C1 segment of cervical spinal cord (tissue), 14 donors: ENCODE measurements at regions not wholly inside any gene's neighbourhood (a gene's known extent, or its start where the extent isn't known, plus 50 kb on each side); places are given as distances from the start of the nearest gene placed in this dataset.

Experiments
- DNase-seq, 14 donors: peaks; one replicate each; lab custom pipeline; 2025; lab: John Stamatoyannopoulos, UW

DNA sequence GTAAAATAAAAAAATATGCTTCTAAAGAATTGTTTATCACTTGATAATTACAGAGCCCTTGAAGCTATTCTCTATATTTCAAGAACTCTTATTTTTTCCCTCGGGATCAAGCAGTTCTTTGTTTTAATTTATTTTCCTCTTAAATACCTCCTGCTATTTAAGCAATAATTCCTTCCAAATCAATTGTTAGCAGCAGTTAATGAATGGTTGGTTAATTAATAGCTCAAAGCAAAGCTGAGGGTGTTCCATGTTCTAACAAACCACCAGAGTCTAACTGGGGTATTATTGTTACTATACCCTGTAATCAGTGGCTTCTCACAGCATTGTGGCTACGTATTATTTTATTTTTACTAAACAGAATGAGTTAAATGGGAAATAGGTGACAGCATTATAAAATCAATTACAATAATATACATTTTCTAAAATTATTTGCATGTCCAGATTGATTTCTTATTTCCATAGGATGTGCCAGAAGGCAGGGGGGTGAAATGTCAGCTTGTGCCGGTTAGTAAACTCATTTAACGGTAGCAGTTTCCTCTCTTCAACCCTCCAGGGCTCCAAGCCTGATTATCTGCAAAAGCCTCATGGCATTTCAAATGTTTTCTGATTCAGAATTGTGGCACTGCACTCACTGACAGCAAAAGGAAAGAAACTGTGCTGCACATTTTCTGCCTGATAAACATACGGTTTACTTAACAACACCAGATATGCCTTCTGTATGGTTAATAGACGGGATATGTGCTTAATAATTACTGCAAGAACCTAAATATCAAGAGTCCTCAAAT lies 286.9 kb upstream of the EMCN start:
- DNase-seq: no peak

DNA sequence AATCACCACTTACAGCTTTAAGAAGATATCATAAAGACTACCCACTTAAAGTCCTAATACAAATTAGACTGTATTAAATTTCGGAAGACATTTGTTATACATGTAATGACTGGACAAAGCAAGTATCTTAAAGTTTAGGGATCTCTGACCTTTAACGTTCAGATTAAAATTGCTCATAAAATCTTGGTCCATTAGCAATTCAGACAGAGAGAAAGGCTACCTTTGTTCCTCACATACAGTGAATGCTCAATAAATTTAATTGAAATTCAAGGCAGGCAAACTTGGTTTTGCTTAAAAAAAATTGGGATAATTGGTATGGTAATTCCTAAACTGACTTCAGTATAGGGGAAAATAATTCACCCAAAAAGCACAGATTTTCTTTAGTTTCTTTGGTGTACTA lies 285.9 kb upstream of the EMCN start:
- DNase-seq: no peak

DNA sequence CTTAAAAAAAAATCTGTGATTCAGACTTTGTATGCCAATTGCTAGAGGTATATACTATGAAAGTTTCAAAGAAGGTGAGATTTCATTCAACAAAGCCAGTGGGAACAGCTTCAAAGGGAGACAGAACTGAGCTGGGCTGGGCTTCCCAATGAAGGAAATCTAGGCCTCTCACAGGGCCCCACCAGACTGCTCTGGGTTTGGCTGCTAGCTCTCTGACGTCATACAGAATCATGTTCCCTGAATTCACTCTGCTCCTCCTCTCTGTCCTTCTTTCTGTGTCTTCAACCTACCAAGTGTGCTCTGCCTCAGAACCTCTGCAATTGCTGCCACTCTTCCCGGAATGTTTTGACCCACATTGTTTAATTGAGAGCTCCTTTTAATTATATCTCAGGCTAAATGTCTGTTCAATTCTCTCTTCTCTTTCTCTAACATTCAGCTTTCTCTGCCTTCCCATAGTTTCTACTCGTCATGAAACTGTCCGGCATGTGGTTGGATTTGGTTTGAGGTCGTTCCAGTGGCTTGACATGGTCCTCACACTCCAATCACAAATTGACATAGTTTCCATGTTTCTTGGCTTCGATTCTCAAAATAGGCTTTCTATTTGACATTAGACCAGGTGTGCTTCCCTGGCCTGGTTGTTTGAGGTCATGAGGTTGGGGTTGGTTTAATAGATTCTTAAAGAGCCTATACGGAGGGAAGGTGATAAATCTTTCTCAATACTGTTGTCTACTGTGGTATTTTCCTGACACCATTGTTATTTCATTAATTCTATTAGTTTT lies 282.1 kb upstream of the EMCN start:
- no peak for DNase-seq

DNA sequence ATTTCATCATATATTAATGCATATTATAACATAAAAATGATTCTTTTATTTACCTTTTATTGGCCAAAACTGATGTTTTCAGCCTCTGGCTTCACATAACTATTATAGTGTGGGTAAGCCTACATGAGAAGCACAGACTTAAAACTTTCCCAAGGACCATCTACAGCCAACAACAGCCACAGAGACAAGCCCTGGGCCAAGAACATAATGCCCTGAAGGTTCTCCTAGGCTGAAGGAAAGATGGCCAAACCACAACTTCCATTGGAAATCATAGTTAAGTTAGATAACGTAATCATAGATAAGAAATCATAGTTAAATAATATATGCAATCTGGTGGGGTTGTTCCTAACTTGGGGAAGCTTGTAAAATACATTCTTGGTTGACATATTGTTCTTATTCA lies 280.0 kb upstream of the EMCN start:
- DNase-seq: no peak

DNA sequence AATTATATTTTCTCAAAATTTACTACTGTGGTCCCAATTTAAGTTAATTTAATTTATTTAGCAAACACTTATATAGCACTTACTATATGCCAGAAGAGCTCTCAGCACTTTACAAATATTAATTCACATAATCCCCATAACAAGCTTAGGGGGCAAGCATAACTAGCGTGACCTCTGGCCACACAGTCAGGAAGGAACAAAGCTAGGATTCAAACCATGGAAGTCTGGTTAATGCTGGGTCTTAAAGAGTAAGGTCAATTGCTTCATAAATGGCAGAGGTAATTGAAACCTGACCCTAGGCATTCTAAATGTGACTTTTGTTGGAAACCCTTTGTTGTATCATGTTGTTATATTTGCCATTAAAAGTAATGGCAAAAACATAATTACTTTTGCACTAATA lies 279.5 kb upstream of the EMCN start:
- DNase-seq: no peak

DNA sequence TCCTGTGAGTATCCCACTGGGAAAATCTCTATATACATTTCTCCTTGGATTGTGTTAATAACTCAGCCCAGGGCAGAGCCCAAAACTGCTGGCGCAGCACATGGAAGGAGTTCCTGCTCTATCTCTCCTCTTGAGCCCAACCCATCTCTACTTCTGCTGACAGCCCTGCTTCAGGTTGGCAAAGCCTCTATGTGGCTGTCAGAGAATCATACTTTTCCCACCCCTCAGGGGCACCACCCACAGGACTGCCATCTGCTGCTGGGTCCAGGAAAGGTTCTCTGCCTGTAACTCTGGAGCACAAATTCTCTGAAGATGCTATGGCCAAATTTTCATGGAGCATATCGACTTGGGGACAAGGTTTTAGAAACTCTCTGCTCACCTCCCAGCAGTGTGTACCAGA lies 278.5 kb upstream of the EMCN start:
- DNase-seq: peak in 2 of 14 donors; percentile 29 to 98

DNA sequence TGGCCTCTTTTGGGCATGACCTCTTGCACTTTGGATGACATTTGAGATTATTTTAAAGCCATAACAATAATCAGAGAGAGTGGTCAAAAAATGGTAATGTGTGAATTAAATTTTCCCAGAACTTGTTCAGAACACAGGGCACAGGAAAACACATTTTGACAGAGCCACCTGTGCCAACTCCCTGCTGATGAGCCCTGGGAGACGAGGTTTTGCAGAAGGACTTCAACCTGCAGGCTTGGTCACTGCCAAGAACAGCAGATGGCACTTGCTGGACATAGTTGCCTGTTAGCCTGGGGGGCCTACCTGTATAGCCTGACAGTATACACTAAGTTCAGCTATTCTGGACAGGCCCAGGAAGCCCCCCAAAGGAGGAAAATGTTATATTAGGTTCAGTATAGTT lies 277.8 kb upstream of the EMCN start:
- peak in 3 of 14 donors; percentile 26 to 99 (median 37) for DNase-seq

DNA sequence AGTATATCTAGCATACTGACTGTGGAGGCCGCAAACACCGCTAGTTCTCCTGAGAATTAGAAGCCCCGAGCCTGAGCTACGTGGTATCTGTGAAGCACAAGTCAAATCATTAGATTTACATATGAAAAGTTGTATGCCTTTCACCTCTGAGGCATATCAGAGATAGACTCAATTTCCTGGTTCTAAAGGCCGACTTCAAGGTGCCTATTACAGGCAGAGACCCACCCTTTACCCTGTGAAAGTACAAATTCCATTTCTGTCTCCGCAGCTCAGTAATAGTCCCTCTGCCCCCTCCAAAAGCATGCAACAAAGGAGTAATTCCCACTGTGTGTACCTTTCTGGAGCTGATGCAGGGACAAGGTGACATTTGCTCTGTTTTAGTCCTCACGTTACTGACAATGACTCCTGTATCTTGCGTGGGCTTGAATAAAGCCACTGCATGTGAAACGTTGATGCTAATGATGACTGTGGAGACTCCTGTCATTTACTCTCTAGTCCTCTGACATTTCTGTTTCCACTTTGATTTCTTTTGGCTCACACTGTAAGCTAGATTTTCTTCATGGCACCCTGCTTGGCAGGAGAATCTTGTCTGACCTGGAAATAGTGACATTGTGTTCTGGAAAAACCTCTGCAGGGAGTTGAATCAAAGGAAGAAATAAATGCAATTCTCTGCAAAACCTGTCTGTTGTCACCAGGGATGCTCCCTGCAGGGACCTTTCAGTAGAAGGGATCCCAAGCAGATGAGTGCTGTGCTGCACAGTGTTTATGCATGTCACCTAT lies 273.2 kb upstream of the EMCN start:
- DNase-seq: peak in 1 of 14 donors; percentile 72

DNA sequence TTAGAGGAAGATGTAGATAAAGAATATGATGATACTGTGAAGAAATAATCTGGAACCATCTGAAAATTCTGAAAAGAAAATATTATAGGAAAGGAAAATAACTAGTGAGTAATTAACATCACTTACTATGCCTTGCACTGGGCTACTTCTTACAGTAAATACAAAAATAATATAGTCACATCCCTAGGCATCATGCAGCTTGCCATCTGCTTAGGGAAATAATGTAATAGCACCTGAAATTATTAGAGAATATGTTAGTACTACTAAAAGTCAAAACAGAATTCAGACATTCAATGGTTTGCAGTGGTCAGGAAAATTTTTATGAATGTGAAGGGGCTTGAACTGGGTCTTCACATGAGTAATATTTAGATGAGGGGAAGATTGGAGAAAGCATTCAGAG lies 272.2 kb upstream of the EMCN start:
- DNase-seq: peak in 1 of 14 donors; percentile 43

DNA sequence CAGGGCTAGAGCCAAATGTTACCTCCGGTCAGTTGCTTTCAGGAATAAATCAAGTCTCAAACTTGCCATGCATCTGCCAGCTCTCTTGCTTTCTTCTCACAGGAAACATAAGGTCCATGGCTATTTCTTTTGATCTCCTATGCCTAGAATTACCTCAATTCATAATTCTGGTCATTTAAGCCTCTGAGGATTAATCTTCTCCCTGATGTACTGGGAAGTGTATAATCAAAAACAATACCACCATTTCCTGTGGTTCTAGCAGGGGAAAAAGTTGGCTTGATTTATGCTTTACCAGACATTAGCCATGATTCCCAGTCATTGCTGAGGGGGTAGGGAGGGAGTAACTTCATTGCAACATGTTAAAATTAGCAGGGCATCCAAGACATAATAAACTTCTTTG lies 268.7 kb upstream of the EMCN start:
- DNase-seq: no peak

DNA sequence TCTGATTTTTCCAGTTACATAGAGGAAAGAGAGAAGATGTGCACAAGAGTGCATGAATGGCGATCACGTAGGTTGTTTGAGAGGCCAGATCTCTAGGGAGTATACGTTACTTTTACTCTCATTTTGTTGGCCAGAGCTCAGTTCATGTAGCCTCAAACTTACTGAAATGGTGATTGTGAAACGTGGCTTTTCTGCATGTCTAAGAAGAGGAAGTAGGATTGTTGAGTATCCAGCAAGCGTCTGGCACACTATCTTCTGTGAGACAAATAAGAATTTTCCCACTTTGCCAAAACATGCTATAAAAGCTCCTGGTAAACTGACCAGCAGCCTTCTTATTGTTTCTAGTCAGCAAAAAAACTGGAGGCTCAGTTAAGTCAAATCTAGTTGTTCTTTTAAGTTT lies 264.5 kb upstream of the EMCN start:
- no peak for DNase-seq

DNA sequence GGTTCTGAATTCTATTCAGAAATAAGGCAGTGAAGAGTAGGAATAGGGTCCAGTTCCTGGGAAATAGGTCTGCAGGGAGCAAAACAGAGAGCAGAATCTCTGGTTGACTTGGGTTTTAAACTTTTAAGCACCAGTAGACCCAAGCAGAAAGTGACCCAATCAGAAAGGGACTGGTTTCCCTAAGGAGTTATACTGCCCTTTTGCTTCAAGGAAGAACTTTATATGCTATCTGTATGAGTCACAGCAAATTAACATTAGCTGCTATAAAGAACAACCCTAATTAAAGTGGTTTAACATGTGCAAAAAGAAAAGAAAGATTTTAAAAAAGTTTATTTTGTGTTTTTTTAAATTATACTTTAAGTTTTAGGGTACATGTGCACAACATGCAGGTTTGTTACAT lies 263.6 kb upstream of the EMCN start:
- no peak for DNase-seq

DNA sequence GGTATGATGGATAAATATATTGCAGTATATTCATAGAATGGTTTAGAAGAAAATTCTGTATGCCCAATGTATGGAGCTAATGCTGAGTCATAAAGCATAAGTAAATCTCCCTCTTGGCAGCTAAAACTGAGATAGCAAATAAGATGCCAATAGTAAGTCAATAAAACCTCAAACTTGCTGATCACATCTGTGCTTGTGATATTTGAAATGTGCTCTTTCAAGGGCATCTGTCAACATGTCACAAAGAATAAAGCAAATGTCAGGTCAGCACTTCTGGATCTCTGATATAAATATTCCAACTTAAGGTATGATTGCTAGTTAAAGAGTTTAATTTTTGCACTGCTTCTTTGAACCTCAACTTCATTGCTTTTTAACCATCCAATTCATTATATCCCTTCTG lies 262.3 kb upstream of the EMCN start:
- no peak for DNase-seq

DNA sequence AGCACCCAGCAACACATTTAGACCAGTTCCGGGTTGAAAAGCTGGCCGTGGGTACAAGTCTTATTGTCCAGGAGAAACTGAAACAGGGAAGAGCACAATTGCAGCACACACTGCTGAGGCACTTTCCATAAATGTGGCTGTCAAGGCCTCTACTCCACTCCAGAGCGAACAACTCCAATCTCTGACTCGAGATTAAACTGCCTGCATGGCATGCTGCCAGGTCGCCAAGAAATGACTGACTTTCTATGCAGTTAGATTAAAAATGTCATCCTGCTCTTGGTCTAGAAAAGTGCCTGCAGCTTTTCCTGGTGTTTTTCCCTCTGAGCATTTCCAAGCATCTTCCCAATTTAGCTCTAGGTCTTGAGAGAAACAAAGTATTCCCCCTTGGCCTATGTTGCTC lies 260.6 kb upstream of the EMCN start:
- DNase-seq: no peak

DNA sequence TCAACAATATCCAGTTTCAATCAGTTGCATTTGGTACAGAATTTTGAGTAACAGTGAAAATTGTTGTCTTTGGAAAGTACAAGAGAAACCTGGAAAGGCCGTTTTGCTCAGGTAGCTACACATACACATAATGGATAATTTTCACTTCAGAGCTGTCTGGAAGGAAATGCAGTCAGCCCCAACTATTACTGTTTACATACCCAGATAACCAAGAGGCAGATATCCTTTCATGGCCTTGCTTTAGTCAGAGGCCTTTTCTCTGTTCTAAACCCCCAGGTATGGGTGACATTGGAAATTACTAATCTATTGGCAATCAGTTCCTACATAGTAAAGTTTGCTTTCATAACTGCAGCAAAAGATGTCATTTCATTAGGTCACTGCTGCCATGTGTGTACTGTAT lies 244.9 kb upstream of the EMCN start:
- DNase-seq: no peak

DNA sequence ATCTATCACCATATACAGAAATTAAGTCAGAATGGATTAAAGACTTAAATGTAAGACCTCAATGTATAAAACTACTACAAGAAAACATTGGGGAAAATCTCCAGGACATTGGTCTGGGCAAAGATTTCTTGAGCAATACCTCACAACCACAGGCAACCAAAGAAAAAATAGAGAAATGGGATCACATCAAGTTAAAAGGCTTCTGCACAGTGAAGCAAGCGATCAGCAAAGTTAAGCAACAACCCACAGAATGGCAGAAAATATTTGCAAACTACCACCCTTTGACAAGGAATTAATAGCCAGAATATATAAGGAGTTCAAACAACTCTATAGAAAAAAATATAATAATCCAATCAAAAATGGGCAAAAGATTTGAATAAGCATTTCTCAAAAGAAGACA lies 236.9 kb upstream of the EMCN start:
- DNase-seq: no peak

DNA sequence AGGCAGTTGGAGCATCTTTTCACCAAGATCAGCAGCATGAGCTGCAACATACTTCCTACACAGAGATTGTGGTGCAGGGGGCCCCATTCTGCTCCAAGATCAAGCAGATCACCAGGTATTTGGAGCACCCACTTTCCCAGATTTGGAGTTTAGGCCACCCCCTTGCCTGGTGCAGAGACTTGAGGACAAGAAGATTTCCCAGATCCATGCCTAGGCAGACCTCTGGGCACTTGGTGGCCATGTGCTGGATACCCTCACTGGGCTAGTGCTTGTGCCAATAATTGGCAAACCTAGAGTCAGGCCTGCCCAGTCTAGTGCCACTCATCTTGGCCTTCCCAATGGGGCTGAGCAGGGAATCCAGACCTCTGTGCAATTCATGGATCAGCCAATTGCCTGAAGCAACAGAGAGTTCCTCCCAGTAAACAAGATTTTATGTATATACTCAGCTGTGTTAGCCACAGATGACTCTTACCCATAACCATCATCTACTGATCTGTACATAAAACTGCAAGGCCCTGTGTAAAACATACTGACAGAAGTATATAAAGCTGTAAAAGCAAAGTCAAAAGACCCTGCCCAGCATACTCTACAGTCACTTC lies 228.4 kb upstream of the EMCN start:
- DNase-seq: no peak

DNA sequence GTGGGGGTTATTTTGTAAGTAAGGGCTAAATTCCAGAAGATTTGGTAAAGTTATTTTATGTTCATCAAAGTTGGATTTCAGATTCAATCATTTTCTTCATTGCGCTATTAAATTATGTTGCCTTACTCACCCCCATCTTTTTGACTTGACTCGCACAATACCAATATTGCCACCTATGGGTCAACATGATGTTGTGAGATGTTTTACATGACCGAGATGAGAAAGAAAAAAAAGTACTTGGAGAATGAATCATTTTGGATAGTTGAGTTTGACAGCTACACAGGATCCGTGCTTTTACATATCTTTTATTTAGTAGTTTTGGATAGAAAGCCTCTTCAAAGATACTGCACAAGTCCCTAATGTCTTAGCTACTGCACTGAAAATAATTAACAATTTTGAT lies 224.2 kb upstream of the EMCN start:
- DNase-seq: no peak

DNA sequence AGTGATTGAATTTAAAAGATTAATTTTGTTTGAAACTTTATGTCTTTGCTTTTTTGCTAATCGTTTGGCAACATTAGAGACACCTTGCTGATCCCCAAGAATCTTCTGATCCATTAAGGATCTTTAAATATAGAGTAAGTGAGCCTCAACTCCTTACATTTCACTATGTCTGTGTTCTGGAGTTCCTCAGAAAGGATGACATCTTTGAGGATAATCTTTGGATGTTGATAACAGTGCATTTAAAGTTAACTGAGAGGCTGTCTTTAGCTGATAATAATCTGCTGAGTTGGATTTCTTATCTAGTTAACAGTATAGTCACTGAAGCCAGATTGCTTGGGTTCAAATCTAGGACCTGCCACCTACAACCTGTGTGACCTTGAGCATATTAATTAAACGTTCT lies 221.6 kb upstream of the EMCN start:
- DNase-seq: no peak

DNA sequence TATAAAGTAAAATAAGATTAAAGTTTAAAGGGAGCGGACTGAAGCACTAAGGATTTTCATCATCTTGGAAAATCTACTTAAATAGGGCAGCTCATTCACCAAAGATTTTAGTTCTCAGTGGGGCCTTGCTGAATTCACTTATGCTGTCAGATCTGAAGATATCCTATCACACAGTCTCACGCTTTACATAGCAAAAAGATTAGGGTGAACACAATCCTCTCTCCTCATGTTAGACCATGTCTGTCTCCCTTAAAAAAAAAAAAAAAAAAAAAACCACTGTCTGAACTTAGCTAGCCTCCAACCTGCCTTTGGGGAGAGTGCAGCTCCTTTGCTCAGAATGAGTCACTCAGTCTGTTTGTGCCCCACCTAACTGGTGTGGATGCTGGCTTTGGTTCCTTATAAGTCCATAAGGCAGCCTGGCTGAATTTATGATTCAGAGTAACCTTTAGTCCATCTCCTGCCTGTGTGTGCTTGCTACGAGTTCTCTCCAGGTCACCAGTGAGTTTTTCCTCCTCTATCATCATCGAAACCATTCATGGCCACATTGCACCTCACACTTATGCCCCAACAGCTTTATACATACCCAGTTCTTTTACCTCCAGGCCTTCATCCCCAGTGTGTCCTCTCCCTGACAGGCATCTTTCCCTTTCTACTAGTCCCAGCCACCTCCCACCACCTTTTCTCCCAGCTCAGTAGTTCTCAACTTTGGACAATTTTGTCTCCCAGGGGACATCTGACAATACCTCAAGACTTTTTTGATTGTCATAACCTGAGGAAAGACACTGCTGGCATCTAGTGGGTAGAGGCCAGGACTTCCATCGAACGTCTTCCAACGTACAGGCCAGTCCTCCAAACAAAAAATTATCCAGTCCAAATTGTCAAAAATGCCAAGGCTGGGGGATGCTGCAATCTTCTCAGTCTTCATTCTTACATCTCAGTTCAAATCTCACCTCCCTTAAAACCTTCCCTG lies 220.7 kb upstream of the EMCN start:
- peak in 1 of 14 donors; percentile 17 for DNase-seq
